ENCODE measurements at regions not wholly inside any gene's neighbourhood (a gene's known extent, or its start where the extent isn't known, plus 50 kb on each side); places are given as distances from the start of the nearest gene placed in this dataset.
"Not testable (repeated sequence)": the region's sequence is repeated elsewhere in the genome, so short reads cannot be mapped to it uniquely, and the experiment has no call there.

GRCh38 chr4:111954550-111954949 lies 190.7 kb upstream of the FAM241A start:
- Mint-ChIP-seq H3K36me3 (no peaks in the 10 kb centered on the region), H3K4me3 (no peak overlapping the region), H3K27ac (no peak overlapping the region), H3K9me3 (peaks cover 3 to 12% (median 7%) of the 10 kb centered on the region in 5 donors), H3K27me3 (no peaks in the 10 kb centered on the region), H3K4me1 (no peaks in the 10 kb centered on the region)
- no peaks in the 10 kb centered on the region for H3K4me1 ChIP-seq (ENCODE audit: insufficient read depth, low read length)
- no peaks in the 10 kb centered on the region for H3K36me3 ChIP-seq (ENCODE audit: insufficient read depth, low read length)
- H3K27me3 ChIP-seq (ENCODE audit: insufficient read depth, low read length, poor library complexity, severe bottlenecking): no peaks in the 10 kb centered on the region
- DNase-seq: no peak
- no peak overlapping the region for H3K27ac ChIP-seq (ENCODE audit: low read depth, low read length)
- CTCF ChIA-PET: no interaction called here
- no peaks in the 10 kb centered on the region for H3K9me3 ChIP-seq (ENCODE audit: low read length)
- no peak overlapping the region for H3K4me3 ChIP-seq (ENCODE audit: low read length)
- POLR2A ChIA-PET: no interaction called here

GRCh38 chr4:111955001-111955400 lies 190.3 kb upstream of the FAM241A start:
- no peaks in the 10 kb centered on the region for H3K4me1 Mint-ChIP-seq

GRCh38 chr4:111957116-111957515 lies 188.1 kb upstream of the FAM241A start:
- Mint-ChIP-seq H3K9me3 (peaks cover 0 to 3% (median 1%) of the 10 kb centered on the region in 5 donors), H3K4me3 (no peak overlapping the region), H3K27me3 (no peaks in the 10 kb centered on the region), H3K4me1 (no peaks in the 10 kb centered on the region), H3K36me3 (no peaks in the 10 kb centered on the region), H3K27ac (no peak overlapping the region)
- no peaks in the 10 kb centered on the region for H3K36me3 ChIP-seq (ENCODE audit: insufficient read depth, low read length)
- H3K4me1 ChIP-seq (ENCODE audit: insufficient read depth, low read length): no peaks in the 10 kb centered on the region
- H3K27me3 ChIP-seq (ENCODE audit: insufficient read depth, low read length, poor library complexity, severe bottlenecking): no peaks in the 10 kb centered on the region
- H3K27ac ChIP-seq (ENCODE audit: low read depth, low read length): no peak overlapping the region
- DNase-seq: no peak
- POLR2A ChIA-PET: no interaction called here
- no peak overlapping the region for H3K4me3 ChIP-seq (ENCODE audit: low read length)
- CTCF ChIA-PET: no interaction called here
- H3K9me3 ChIP-seq (ENCODE audit: low read length): no peaks in the 10 kb centered on the region

More at GRCh38 chr4:111955001-111955400, 190.3 kb upstream of the FAM241A start:
- Mint-ChIP-seq H3K36me3 (no peaks in the 10 kb centered on the region), H3K9me3 (peaks cover 2 to 8% (median 3%) of the 10 kb centered on the region in 5 donors), H3K4me3 (no peak overlapping the region), H3K27ac (no peak overlapping the region), H3K27me3 (no peaks in the 10 kb centered on the region)
- no peak overlapping the region for H3K27ac ChIP-seq (ENCODE audit: low read depth, low read length)
- no peaks in the 10 kb centered on the region for H3K27me3 ChIP-seq (ENCODE audit: insufficient read depth, low read length, poor library complexity, severe bottlenecking)
- ChIA-PET POLR2A (no interaction called here), CTCF (no interaction called here)
- H3K4me1 ChIP-seq (ENCODE audit: insufficient read depth, low read length): no peaks in the 10 kb centered on the region
- H3K4me3 ChIP-seq (ENCODE audit: low read length): no peak overlapping the region
- H3K9me3 ChIP-seq (ENCODE audit: low read length): no peaks in the 10 kb centered on the region
- DNase-seq: no peak
- H3K36me3 ChIP-seq (ENCODE audit: insufficient read depth, low read length): no peaks in the 10 kb centered on the region

- Mint-ChIP-seq H3K27ac (no peak overlapping the region), H3K4me3 (no peak overlapping the region), H3K9me3 (peaks cover 0 to 3% (median 0%) of the 10 kb centered on the region in 5 donors), H3K4me1 (no peaks in the 10 kb centered on the region), H3K36me3 (no peaks in the 10 kb centered on the region), H3K27me3 (no peaks in the 10 kb centered on the region)
- ChIA-PET CTCF (no interaction called here), POLR2A (no interaction called here)
- Histone ChIP-seq H3K36me3 (ENCODE audit: insufficient read depth, low read length) (no peaks in the 10 kb centered on the region), H3K27ac (ENCODE audit: low read depth, low read length) (no peak overlapping the region), H3K4me1 (ENCODE audit: insufficient read depth, low read length) (no peaks in the 10 kb centered on the region), H3K9me3 (ENCODE audit: low read length) (no peaks in the 10 kb centered on the region), H3K4me3 (ENCODE audit: low read length) (no peak overlapping the region), H3K27me3 (ENCODE audit: insufficient read depth, low read length, poor library complexity, severe bottlenecking) (no peaks in the 10 kb centered on the region)
- DNase-seq: no peak
Observed at GRCh38 chr4:111957997-111958396, 187.3 kb upstream of the FAM241A start.

GRCh38 chr4:111959222-111959621 lies 186.0 kb upstream of the FAM241A start:
- H3K4me3 ChIP-seq (ENCODE audit: low read length): no peak overlapping the region
- no peaks in the 10 kb centered on the region for H3K36me3 ChIP-seq (ENCODE audit: insufficient read depth, low read length)
- Mint-ChIP-seq H3K4me1 (no peaks in the 10 kb centered on the region), H3K27me3 (peaks cover 2 to 4% of the 10 kb centered on the region in 2 donors), H3K36me3 (no peaks in the 10 kb centered on the region), H3K27ac (no peak overlapping the region), H3K9me3 (peaks cover 0 to 4% (median 0%) of the 10 kb centered on the region in 5 donors), H3K4me3 (no peak overlapping the region)
- H3K9me3 ChIP-seq (ENCODE audit: low read length): no peaks in the 10 kb centered on the region
- CTCF ChIA-PET: no interaction called here
- no peaks in the 10 kb centered on the region for H3K4me1 ChIP-seq (ENCODE audit: insufficient read depth, low read length)
- no peaks in the 10 kb centered on the region for H3K27me3 ChIP-seq (ENCODE audit: insufficient read depth, low read length, poor library complexity, severe bottlenecking)
- no peak for DNase-seq
- no peak overlapping the region for H3K27ac ChIP-seq (ENCODE audit: low read depth, low read length)
- POLR2A ChIA-PET: no interaction called here

GRCh38 chr4:111960241-111960667 lies 185.0 kb upstream of the FAM241A start:
- CTCF ChIA-PET: no interaction called here
- H3K9me3 Mint-ChIP-seq: peaks cover 0 to 4% (median 0%) of the 10 kb centered on the region in 5 donors
- H3K36me3 Mint-ChIP-seq: no peaks in the 10 kb centered on the region
- Histone ChIP-seq H3K4me1 (ENCODE audit: insufficient read depth, low read length) (no peaks in the 10 kb centered on the region), H3K4me3 (ENCODE audit: low read length) (no peak overlapping the region), H3K27me3 (ENCODE audit: insufficient read depth, low read length, poor library complexity, severe bottlenecking) (no peaks in the 10 kb centered on the region), H3K27ac (ENCODE audit: low read depth, low read length) (no peak overlapping the region), H3K9me3 (ENCODE audit: low read length) (no peaks in the 10 kb centered on the region), H3K36me3 (ENCODE audit: insufficient read depth, low read length) (no peaks in the 10 kb centered on the region)
- POLR2A ChIA-PET: no interaction called here
- no peak overlapping the region for H3K4me3 Mint-ChIP-seq
- peaks cover 2 to 5% of the 10 kb centered on the region in 2 donors for H3K27me3 Mint-ChIP-seq
- no peaks in the 10 kb centered on the region for H3K4me1 Mint-ChIP-seq
- DNase-seq: no peak
- H3K27ac Mint-ChIP-seq: no peak overlapping the region

GRCh38 chr4:111961026-111961425 lies 184.2 kb upstream of the FAM241A start:
- H3K9me3 ChIP-seq (ENCODE audit: low read length); H3K4me3 ChIP-seq (ENCODE audit: low read length); H3K4me3 Mint-ChIP-seq; H3K4me1 Mint-ChIP-seq; H3K36me3 Mint-ChIP-seq; H3K4me1 ChIP-seq (ENCODE audit: insufficient read depth, low read length); H3K27ac ChIP-seq (ENCODE audit: low read depth, low read length); H3K27me3 ChIP-seq (ENCODE audit: insufficient read depth, low read length, poor library complexity, severe bottlenecking); H3K27ac Mint-ChIP-seq; H3K9me3 Mint-ChIP-seq; DNase-seq; CTCF ChIA-PET; H3K36me3 ChIP-seq (ENCODE audit: insufficient read depth, low read length); H3K27me3 Mint-ChIP-seq; POLR2A ChIA-PET: not testable (repeated sequence)

- POLR2A ChIA-PET: no interaction called here
- H3K36me3 Mint-ChIP-seq: no peaks in the 10 kb centered on the region
- CTCF ChIA-PET: no interaction called here
Observed at GRCh38 chr4:111961809-111962208, 183.4 kb upstream of the FAM241A start.

GRCh38 chr4:111963158-111963700 lies 182.0 kb upstream of the FAM241A start:
- Histone ChIP-seq H3K9me3 (ENCODE audit: low read length) (no peaks in the 10 kb centered on the region), H3K4me1 (ENCODE audit: insufficient read depth, low read length) (no peaks in the 10 kb centered on the region), H3K27me3 (ENCODE audit: insufficient read depth, low read length, poor library complexity, severe bottlenecking) (no peaks in the 10 kb centered on the region), H3K36me3 (ENCODE audit: insufficient read depth, low read length) (no peaks in the 10 kb centered on the region), H3K4me3 (ENCODE audit: low read length) (no peak overlapping the region), H3K27ac (ENCODE audit: low read depth, low read length) (no peak overlapping the region)
- Mint-ChIP-seq H3K9me3 (peaks cover 0 to 4% (median 0%) of the 10 kb centered on the region in 5 donors), H3K27ac (no peak overlapping the region), H3K4me1 (no peaks in the 10 kb centered on the region), H3K4me3 (no peak overlapping the region), H3K36me3 (no peaks in the 10 kb centered on the region), H3K27me3 (peaks cover 2 to 5% of the 10 kb centered on the region in 2 donors)
- no peak for DNase-seq
- ChIA-PET CTCF (no interaction called here), POLR2A (no interaction called here)

More at GRCh38 chr4:111961809-111962208, 183.4 kb upstream of the FAM241A start:
- Mint-ChIP-seq H3K27ac (no peak overlapping the region), H3K4me1 (no peaks in the 10 kb centered on the region), H3K9me3 (peaks cover 0 to 4% (median 0%) of the 10 kb centered on the region in 5 donors), H3K4me3 (no peak overlapping the region), H3K27me3 (peaks cover 2 to 5% of the 10 kb centered on the region in 2 donors)
- Histone ChIP-seq H3K27me3 (ENCODE audit: insufficient read depth, low read length, poor library complexity, severe bottlenecking) (no peaks in the 10 kb centered on the region), H3K4me1 (ENCODE audit: insufficient read depth, low read length) (no peaks in the 10 kb centered on the region), H3K36me3 (ENCODE audit: insufficient read depth, low read length) (no peaks in the 10 kb centered on the region), H3K27ac (ENCODE audit: low read depth, low read length) (no peak overlapping the region), H3K9me3 (ENCODE audit: low read length) (no peaks in the 10 kb centered on the region), H3K4me3 (ENCODE audit: low read length) (no peak overlapping the region)
- no peak for DNase-seq
